IMR-90 (cell line): ENCODE measurements at regions not wholly inside any gene's neighbourhood (a gene's known extent, or its start where the extent isn't known, plus 50 kb on each side); places are given as distances from the start of the nearest gene placed in this dataset.

Experiments
- ATAC-seq: fragments of 200-7000 bp; cut with Tn5 transposase; 2 replicates; pipeline ENCODE4 v1.9.1; 2020; ENCODE audit warnings: low read depth, mild to moderate bottlenecking, moderate library complexity
- BruUV-seq: library from RNA; stranded (reverse); fragments of 400-500 nt; replicated peaks from 2 replicates; lab custom pipeline; 2021; lab: Mats Ljungman, UMichigan
- CTCF ChIA-PET: fragments of 300-600 bp; formaldehyde crosslinking; extraction: SDS; loops from one replicate; lab custom pipeline; 2021; ENCODE audit warnings: antibody characterized with exemption; lab: Yijun Ruan, JAX
- POLR2A ChIA-PET: fragments of 300-600 bp; sonication (Branson Sonifier 250); formaldehyde crosslinking; loops from one replicate; lab custom pipeline; 2022; ENCODE audit warnings: antibody characterized with exemption; ENCODE audit not compliant: unreplicated experiment; lab: Charles Lee
- DNase-seq: peaks from one replicate; pipeline ENCODE4 v3.0.0; 2013
- H2AFZ ChIP-seq: replicated peaks from 2 replicates; pipeline ENCODE3; 2013; ENCODE audit warnings: low read length, mild to moderate bottlenecking; ENCODE audit not compliant: poor library complexity
- H2AK5ac ChIP-seq: 2 replicates; pipeline ENCODE4 v1.6.1; 2013; ENCODE audit warnings: low read depth, low read length, inconsistent platforms
- H2AK9ac ChIP-seq: replicated peaks from 2 replicates; pipeline ENCODE3; 2013; ENCODE audit warnings: mild to moderate bottlenecking, low read depth, low read length, moderate library complexity; ENCODE audit not compliant: poor library complexity
- H2BK120ac ChIP-seq: 2 replicates; pipeline ENCODE4 v1.6.1; 2013; ENCODE audit warnings: low read depth, low read length, inconsistent platforms
- H2BK15ac ChIP-seq: 3 replicates; pipeline ENCODE4 v1.6.1; 2013; ENCODE audit warnings: low read depth, low read length, inconsistent platforms
- H2BK20ac ChIP-seq: 2 replicates; pipeline ENCODE4 v1.6.1; 2013; ENCODE audit warnings: low read depth, mild to moderate bottlenecking, inconsistent platforms, low read length, moderate library complexity
- H2BK5ac ChIP-seq: 2 replicates; pipeline ENCODE4 v1.6.1; 2013; ENCODE audit warnings: mild to moderate bottlenecking, low read depth, low read length, inconsistent platforms; ENCODE audit not compliant: poor library complexity, severe bottlenecking
- H3K14ac ChIP-seq: replicated peaks from 2 replicates; pipeline ENCODE4 v1.6.1; 2013; ENCODE audit warnings: low read depth, low read length, inconsistent platforms
- H3K18ac ChIP-seq: 2 replicates; pipeline ENCODE4 v1.6.1; 2013; ENCODE audit warnings: low read depth, low read length, control low read depth
- H3K23ac ChIP-seq: 2 replicates; pipeline ENCODE4 v1.6.1; 2013; ENCODE audit warnings: low read depth, low read length, inconsistent platforms
- H3K27ac ChIP-seq: 2 replicates; pipeline ENCODE4 v1.5.1; 2013; ENCODE audit warnings: mild to moderate bottlenecking, control low read depth, low read length; ENCODE audit not compliant: insufficient read depth
- H3K27me3 ChIP-seq: 2 replicates; pipeline ENCODE4 v1.6.1; 2013; ENCODE audit warnings: low read length; ENCODE audit not compliant: control insufficient read depth, insufficient read depth
- H3K36me3 ChIP-seq: 2 replicates; pipeline ENCODE4 v1.6.1; 2013; ENCODE audit warnings: low read length, mixed read lengths; ENCODE audit not compliant: control insufficient read depth, insufficient read depth
- H3K4ac ChIP-seq: 2 replicates; pipeline ENCODE4 v1.6.1; 2013; ENCODE audit warnings: low read depth, low read length, inconsistent platforms
- H3K4me1 ChIP-seq: 2 replicates; pipeline ENCODE4 v1.6.1; 2013; ENCODE audit warnings: low read length, mixed read lengths; ENCODE audit not compliant: control insufficient read depth, insufficient read depth
- H3K4me2 ChIP-seq: 2 replicates; pipeline ENCODE4 v1.6.1; 2013; ENCODE audit warnings: low read depth, mild to moderate bottlenecking, control low read depth, low read length, moderate library complexity
- H3K4me3 ChIP-seq: 2 replicates; pipeline ENCODE4 v1.5.1; 2013; ENCODE audit warnings: low read depth, mild to moderate bottlenecking, control low read depth, low read length, moderate library complexity; ENCODE audit not compliant: insufficient read depth
- H3K56ac ChIP-seq: 2 replicates; pipeline ENCODE4 v1.6.1; 2013; ENCODE audit warnings: low read length, inconsistent platforms; ENCODE audit not compliant: insufficient read depth; ENCODE audit errors: extremely low read depth
- H3K79me1 ChIP-seq, 2 experiments: 2 replicates each; pipeline ENCODE4 v1.6.1; 2013; ENCODE audit warnings: low read length in 2 of 2, inconsistent platforms in 1 of 2, low read depth in 1 of 2
- H3K9ac ChIP-seq: 2 replicates; pipeline ENCODE4 v1.6.1; 2013; ENCODE audit warnings: low read depth, low read length, control low read depth
- H3K9me1 ChIP-seq: 2 replicates; pipeline ENCODE4 v1.6.1; 2013; ENCODE audit warnings: low read length, inconsistent platforms; ENCODE audit not compliant: insufficient read depth
- H3K9me3 ChIP-seq: 2 replicates; pipeline ENCODE4 v1.6.1; 2013; ENCODE audit warnings: low read length; ENCODE audit not compliant: control insufficient read depth, insufficient read depth
- H4K20me1 ChIP-seq: 2 replicates; pipeline ENCODE4 v1.6.1; 2013; ENCODE audit warnings: low read length, inconsistent platforms; ENCODE audit not compliant: insufficient read depth
- H4K5ac ChIP-seq: 2 replicates; pipeline ENCODE4 v1.6.1; 2013; ENCODE audit warnings: mild to moderate bottlenecking, low read depth, low read length, control low read depth
- H4K8ac ChIP-seq, 2 experiments: 2 replicates each; pipeline ENCODE4 v1.6.1; 2013; ENCODE audit warnings: low read depth in 2 of 2, low read length in 2 of 2, control low read depth in 1 of 2, inconsistent platforms in 1 of 2
- H4K91ac ChIP-seq: 2 replicates; pipeline ENCODE4 v1.6.1; 2013; ENCODE audit warnings: low read depth, low read length, inconsistent platforms; ENCODE audit not compliant: insufficient read depth
- BHLHE40 ChIP-seq: fragments of 150-350 bp; IDR thresholded peaks from 2 replicates; pipeline ENCODE4 v1.6.1; 2016; ENCODE audit warnings: mild to moderate bottlenecking, low read depth, low read length
- CHD1 ChIP-seq: IDR thresholded peaks from 2 replicates; pipeline ENCODE4 v1.6.1; 2012; ENCODE audit warnings: low read depth, low read length, improper control_type of control experiment
- CTCF ChIP-seq: conservative IDR thresholded peaks from 2 replicates; pipeline ENCODE4 v1.5.1; 2012; ENCODE audit warnings: mild to moderate bottlenecking, low read depth, low read length, improper control_type of control experiment
- FOS ChIP-seq: fragments of 150-350 bp; IDR thresholded peaks from 2 replicates; pipeline ENCODE4 v1.6.1; 2016; ENCODE audit warnings: low read depth, low read length
- MAFK ChIP-seq: IDR thresholded peaks from 2 replicates; pipeline ENCODE4 v1.6.1; 2012; ENCODE audit warnings: low read depth, low read length, improper control_type of control experiment
- MXI1 ChIP-seq: IDR thresholded peaks from 2 replicates; pipeline ENCODE4 v1.6.1; 2012; ENCODE audit warnings: low read depth, mild to moderate bottlenecking, low read length, moderate library complexity, borderline replicate concordance
- NFE2L2 ChIP-seq: fragments of 150-350 bp; IDR thresholded peaks from 2 replicates; pipeline ENCODE4 v1.6.1; 2016; ENCODE audit warnings: low read depth, mild to moderate bottlenecking, low read length
- POLR2A ChIP-seq: IDR thresholded peaks from 2 replicates; pipeline ENCODE4 v1.6.1; 2012; ENCODE audit warnings: mild to moderate bottlenecking, low read depth, low read length
- RCOR1 ChIP-seq: IDR thresholded peaks from 2 replicates; pipeline ENCODE4 v1.6.1; 2012; ENCODE audit warnings: mild to moderate bottlenecking, low read length, improper control_type of control experiment; ENCODE audit not compliant: insufficient replicate concordance
- USF2 ChIP-seq: fragments of 150-350 bp; IDR thresholded peaks from 2 replicates; pipeline ENCODE4 v1.6.1; 2017; ENCODE audit warnings: mild to moderate bottlenecking, antibody characterized with exemption, low read length, low read depth
- WGBS, 2 experiments: methylation state at CpG; one replicate each; pipeline versions ENCODE4 v1.1.5 to v1.1.7; 2013; ENCODE audit warnings: missing lambda C conversion rate in 2 of 2; ENCODE audit not compliant: insufficient read length in 1 of 2; ENCODE audit errors: extremely low coverage in 2 of 2; 5-methylcytosine and 5-hydroxymethylcytosine counted together
- dilution Hi-C: fragments of 300-500 bp; cut with HindIII; formaldehyde crosslinking; loops from one replicate; pipeline ENCODE4 v1.14.3; 2018; ENCODE audit warnings: low sequenced_read_pairs; ENCODE audit not compliant: unreplicated experiment
- in situ Hi-C: fragments of 300-500 bp; cut with MboI; formaldehyde crosslinking; loops from 3 replicates; pipeline ENCODE4 v1.14.3; 2019; ENCODE audit warnings: low sequenced_read_pairs, inconsistent platforms, mixed read lengths
- intact Hi-C: fragments of 100-400 bp; cut with micrococcal nuclease; formaldehyde crosslinking; loops from 2 replicates; pipeline ENCODE4 v1.10.0; 2022

- Histone ChIP-seq H3K4me1 (no peaks in the 10 kb centered on the region), H2BK120ac (no peak overlapping the region), H2AFZ (no peak overlapping the region), H2BK20ac (no peak overlapping the region), H3K18ac (no peak overlapping the region), H2AK5ac (no peak overlapping the region; the same call in 1 of the 2 replicates), H3K9ac (no peak overlapping the region), H2BK5ac (no peak overlapping the region), H3K27ac (no peak overlapping the region), H3K23ac (no peak overlapping the region), H3K4me3 (no peak overlapping the region), H4K5ac (no peak overlapping the region), H3K56ac (no peak overlapping the region), H4K8ac (no peak overlapping the region), H3K79me1 (no peaks in the 10 kb centered on the region), H3K4me2 (no peak overlapping the region), H3K14ac (no peak overlapping the region), H2BK15ac (no peak overlapping the region), H3K9me3 (no peaks in the 10 kb centered on the region), H3K36me3 (no peaks in the 10 kb centered on the region), H3K4ac (no peak overlapping the region), H4K91ac (no peak overlapping the region), H4K20me1 (no peaks in the 10 kb centered on the region), H2AK9ac (no peak overlapping the region), H3K9me1 (no peaks in the 10 kb centered on the region), H3K27me3 (peaks cover 8% of the 10 kb centered on the region)
- dilution Hi-C loops (no loop called here), in situ Hi-C loops (loop anchor here (25.0 kb wide), 1 partner anchor 597 kb away; the partner anchor contains the start of gene CC2D2A), intact Hi-C loops (no loop called here)
- BruUV-seq = no TSS peak
- POLR2A ChIA-PET = no interaction called here
- ATAC-seq (no peak), DNase-seq (no peak)
- TF ChIP-seq RCOR1 (no peak), CHD1 (no peak), USF2 (no peak), MXI1 (no peak), BHLHE40 (no peak), POLR2A (no peak), CTCF (no peak), MAFK (no peak), FOS (no peak), NFE2L2 (no peak)
- no CpG with 5 or more reads among the region's 5 CpGs for WGBS, 2 experiments
- CTCF ChIA-PET = no interaction called here
Observed at GRCh38 chr4:14865031-14865366, 137.3 kb upstream of the CPEB2 start.
